Muscle layer of duodenum (tissue), 2 donors: ENCODE measurements at regions not wholly inside any gene's neighbourhood (a gene's known extent, or its start where the extent isn't known, plus 50 kb on each side); places are given as distances from the start of the nearest gene placed in this dataset.

Experiments
- H3K27ac ChIP-seq: one replicate; pipeline ENCODE4 v1.7.0; 2013; ENCODE audit warnings: mild to moderate bottlenecking, low read length
- H3K27me3 ChIP-seq: one replicate; pipeline ENCODE4 v1.7.0; 2013; ENCODE audit warnings: low read depth, mild to moderate bottlenecking, control low read depth, low read length
- H3K36me3 ChIP-seq, 2 donors: one replicate each; pipeline ENCODE4 v1.7.0; 2013; ENCODE audit warnings: low read length in 2 of 2, control low read depth in 1 of 2, mild to moderate bottlenecking in 1 of 2; ENCODE audit not compliant: insufficient read depth in 2 of 2, control insufficient read depth in 1 of 2
- H3K4me1 ChIP-seq, 2 donors: one replicate each; pipeline ENCODE4 v1.7.0; 2013; ENCODE audit warnings: low read length in 2 of 2, mild to moderate bottlenecking in 2 of 2, control low read depth in 1 of 2, moderate library complexity in 1 of 2; ENCODE audit not compliant: insufficient read depth in 2 of 2, control insufficient read depth in 1 of 2
- H3K4me3 ChIP-seq, 2 donors: one replicate each; pipeline ENCODE4 v1.7.0; 2013; ENCODE audit warnings: low read length in 2 of 2, low read depth in 1 of 2, mild to moderate bottlenecking in 1 of 2
- H3K9me3 ChIP-seq, 2 donors: one replicate each; pipeline ENCODE4 v1.7.0; 2013; ENCODE audit warnings: low read length in 2 of 2, control low read depth in 1 of 2, mild to moderate bottlenecking in 1 of 2; ENCODE audit not compliant: control insufficient read depth in 1 of 2
- donor health status: healthy.

DNA sequence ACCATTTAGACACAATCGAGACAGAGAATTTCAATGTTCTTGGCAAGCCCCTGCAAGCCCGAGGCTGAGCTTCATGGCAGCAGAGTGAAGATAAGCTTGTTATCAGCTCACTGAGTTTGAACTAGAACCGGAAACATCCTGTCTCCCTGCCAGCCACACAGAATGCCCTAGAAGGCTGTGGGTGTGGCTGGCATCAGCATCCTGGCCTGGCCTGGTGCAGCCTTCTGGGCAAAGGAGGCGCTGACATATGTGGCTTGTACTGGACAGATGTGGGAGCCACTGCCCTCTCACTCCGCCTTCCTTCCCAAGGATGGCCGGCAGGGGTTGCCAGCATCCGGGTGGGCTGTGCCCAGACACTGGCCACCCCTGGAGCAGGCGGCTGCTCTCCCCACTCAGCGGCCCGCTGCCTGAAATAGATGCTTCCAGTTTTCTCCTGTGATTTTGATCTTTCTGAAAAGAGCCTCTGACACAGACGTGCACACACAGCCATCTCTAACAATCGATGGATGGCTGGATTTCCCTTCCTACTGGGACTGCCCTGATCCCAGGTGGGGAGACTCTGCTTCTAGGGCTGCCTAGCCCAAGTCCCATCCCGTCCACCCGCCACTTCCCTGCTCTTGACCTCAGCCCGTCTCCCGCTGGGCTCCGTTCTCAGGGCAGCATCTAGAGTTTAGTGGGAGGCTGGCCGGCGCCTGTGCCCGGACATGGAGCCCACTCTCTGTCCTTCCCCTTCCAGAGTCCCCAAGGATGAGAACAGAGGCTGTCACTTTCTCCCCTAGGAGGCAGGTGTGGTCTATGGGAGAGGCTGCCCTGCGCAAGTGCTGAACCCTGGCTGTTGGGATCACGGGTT, 149.7 kb downstream of the CTTN start:
- Histone ChIP-seq H3K9me3 (no peaks in the 10 kb centered on the region), H3K27ac (no peak overlapping the region), H3K36me3 (no peaks in the 10 kb centered on the region), H3K4me3 (no peak overlapping the region), H3K4me1 (no peaks in the 10 kb centered on the region), H3K27me3 (no peaks in the 10 kb centered on the region)

DNA sequence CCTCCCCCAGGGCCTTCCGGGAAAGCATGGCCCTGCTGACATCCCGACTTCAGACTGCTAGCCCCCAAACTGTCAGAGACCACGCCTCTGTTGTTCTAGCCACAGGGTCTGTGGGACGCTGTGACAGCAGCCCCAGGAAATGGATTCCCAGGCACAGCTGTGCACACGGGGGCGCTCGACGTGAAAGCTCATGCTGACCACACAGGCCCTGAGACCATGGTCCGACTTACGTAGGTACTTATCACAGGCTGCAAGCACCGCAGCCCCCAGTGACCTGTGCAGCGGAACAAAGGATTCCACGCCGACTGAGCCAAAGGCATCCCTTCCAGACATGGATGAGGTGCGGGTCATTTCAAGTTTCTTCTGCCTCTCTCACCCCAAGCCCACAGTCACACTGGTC, 150.6 kb downstream of the CTTN start:
- Histone ChIP-seq H3K36me3 (no peaks in the 10 kb centered on the region), H3K4me1 (no peaks in the 10 kb centered on the region), H3K27ac (no peak overlapping the region), H3K27me3 (no peaks in the 10 kb centered on the region), H3K9me3 (no peaks in the 10 kb centered on the region), H3K4me3 (no peak overlapping the region)

DNA sequence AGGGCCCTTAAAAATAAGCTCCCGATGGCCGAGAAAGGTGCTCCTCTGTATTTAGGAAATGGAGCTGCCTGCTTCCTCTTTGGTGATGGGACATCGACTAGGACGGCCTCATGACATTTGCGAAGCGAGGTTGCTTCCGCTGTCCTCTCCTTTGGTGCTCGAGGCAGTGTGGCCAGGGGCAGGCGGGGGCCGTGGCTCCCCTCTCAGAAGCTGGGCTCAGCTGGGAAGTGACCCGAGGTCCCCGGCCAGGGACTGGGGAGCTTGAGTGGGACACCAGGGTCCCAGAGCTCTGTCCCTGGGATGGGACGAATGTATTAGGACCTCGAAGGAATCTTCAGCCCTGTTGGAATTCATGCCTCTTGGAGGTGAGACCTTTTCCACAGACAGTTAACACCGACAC, 151.1 kb downstream of the CTTN start:
- Histone ChIP-seq H3K4me1 (no peaks in the 10 kb centered on the region), H3K4me3 (no peak overlapping the region), H3K36me3 (no peaks in the 10 kb centered on the region), H3K9me3 (no peaks in the 10 kb centered on the region), H3K27ac (no peak overlapping the region), H3K27me3 (no peaks in the 10 kb centered on the region)

DNA sequence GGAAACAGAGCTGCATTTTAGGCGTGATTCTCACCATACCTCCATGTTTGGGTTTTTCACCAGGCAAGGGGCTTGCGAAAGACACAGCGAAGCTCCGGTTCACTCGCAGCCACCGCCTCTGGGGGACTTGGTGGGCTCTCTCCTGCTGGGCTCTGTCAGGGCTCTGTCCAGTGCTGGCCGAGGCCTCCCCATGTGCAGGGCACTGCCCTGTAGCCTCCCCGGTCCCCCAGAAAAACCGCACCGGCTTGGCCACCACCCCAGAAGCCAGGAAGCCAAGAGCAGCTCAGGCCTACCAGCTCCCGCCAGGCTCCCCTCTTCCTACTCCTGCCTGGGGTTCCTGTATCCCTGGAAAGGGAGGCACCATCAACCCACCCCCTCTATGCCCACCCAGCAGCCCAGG, 151.5 kb downstream of the CTTN start:
- H3K9me3 ChIP-seq: no peaks in the 10 kb centered on the region
- no peaks in the 10 kb centered on the region for H3K36me3 ChIP-seq
- no peaks in the 10 kb centered on the region for H3K4me1 ChIP-seq
- no peaks in the 10 kb centered on the region for H3K27me3 ChIP-seq
- no peak overlapping the region for H3K27ac ChIP-seq
- no peak overlapping the region for H3K4me3 ChIP-seq

DNA sequence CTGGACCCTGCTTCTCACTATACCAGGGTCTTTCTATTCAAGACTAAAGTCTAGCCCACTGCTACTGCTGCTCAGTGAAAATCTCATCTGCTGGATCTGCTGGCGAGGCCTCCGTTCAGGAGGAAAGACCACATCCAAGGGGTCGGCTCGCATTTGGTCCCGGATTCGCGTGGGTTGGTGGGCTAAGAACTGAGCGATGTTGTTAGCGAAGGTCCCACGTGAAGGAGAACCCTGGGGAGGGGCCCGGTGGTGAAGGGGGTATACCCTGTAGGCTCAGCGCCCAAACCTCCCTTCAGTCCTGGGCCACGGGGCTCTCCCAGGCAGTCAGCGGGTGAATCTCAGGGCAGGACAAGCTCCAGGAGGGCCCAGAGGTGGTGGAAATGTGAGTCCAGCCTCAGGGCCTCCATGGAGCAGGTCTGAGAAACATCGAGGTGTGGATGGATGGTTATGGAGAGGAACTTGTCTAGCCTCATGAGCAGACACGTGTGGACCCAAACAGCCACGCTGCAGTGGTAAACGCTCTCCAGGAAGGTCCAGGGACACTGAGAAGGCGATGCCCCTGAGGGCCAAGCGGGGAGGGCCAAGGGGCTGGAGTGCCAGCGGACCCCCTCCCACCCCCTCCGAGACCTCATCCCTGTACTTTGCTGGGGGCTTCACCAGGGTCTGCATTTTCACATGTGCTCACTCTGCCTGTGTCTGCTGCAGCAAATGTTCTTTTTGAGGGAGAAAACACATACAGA, 152.3 kb downstream of the CTTN start:
- H3K4me3 ChIP-seq: no peak overlapping the region
- H3K27me3 ChIP-seq: no peaks in the 10 kb centered on the region
- H3K36me3 ChIP-seq: no peaks in the 10 kb centered on the region
- H3K9me3 ChIP-seq: no peaks in the 10 kb centered on the region
- H3K4me1 ChIP-seq: no peaks in the 10 kb centered on the region
- no peak overlapping the region for H3K27ac ChIP-seq

DNA sequence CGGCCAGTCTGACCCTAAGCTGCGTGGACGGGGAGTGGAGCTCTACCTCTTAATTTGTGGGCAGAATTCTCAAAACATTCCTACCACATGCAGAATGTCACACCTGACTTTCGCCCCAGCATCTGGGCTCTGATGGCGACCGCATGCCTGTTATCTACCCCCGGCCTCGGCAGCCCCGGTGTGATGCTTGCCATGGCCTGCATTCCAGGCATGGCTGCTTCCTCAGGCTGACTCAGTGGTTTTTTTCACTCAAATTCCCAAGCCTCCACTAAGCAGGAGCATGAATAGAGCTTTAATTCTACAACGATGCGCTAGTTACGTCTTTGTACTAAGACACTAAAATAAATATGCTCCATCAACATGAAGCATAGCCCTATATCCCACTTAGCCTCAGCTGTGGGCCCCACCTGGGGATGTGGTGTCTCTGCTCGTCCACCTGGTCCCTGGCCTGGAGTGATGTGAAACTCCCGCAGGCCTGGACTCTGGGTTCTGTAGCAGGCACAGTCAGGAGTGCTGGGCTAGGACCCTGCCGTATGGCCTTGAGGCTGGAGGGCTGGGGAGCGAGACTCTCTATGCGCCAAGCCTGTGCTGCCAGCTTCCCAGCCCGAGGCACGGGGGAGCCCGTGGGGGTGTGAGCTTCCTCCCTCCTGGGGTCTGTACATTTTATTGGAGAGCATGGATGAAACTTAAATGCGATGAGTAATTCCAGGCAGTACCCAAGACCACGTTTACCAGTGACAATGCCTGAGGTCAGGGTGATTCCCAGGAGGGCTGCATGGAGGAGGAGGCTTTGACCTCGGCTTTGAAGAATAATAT, 153.2 kb downstream of the CTTN start:
- H3K4me1 ChIP-seq: no peaks in the 10 kb centered on the region
- H3K36me3 ChIP-seq: no peaks in the 10 kb centered on the region
- no peak overlapping the region for H3K4me3 ChIP-seq
- H3K9me3 ChIP-seq: no peaks in the 10 kb centered on the region
- H3K27me3 ChIP-seq: no peaks in the 10 kb centered on the region
- no peak overlapping the region for H3K27ac ChIP-seq

DNA sequence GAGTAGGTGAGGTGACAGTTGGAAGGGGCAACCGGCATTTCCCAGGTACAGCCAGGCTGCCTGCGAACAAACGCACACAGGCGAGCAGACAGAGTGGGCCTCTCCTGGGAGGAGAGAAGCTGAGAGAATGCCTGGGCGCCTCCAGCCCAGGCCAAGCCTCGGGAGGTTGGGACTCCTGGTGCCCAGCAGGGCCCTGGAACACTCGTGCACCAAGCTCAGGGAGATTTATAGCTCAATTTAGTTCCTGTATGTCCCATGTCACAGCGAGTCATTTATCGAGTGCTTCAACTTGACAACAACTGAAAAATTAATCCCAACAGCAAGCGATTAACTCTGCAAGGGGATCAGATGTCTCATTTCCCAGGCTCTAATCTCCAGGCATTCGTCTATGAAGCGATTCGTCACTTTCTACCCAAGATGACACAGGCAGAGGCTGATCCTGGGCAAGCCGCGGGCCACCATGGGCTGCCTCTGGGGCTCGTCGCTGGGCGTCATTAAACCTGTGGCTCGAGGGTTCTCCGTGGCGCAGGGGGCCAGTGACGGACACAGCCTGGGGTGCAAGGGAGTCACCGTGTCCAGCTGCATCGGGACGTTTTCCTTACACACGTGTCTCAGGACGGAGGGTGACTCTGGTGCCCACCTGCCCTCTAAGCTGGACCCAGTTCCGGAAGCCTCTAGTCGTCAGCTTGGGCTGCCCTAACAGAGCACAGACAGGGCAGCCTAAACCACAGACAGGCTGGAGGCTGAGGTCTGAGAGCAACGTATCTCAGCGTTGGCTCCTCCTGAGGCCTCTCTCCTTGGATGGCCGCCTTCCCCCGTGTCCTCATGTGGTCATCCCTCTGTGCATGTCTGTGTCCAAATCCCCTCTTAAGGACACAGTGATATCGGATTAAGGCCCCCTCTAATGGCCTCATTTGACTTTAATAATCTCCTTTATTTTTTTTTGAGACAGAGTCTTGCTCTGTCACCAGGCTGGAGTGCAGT, 154.1 kb downstream of the CTTN start:
- H3K9me3 ChIP-seq: no peaks in the 10 kb centered on the region
- H3K36me3 ChIP-seq: no peaks in the 10 kb centered on the region
- no peaks in the 10 kb centered on the region for H3K27me3 ChIP-seq
- H3K4me1 ChIP-seq: no peaks in the 10 kb centered on the region
- no peak overlapping the region for H3K4me3 ChIP-seq
- H3K27ac ChIP-seq: no peak overlapping the region

DNA sequence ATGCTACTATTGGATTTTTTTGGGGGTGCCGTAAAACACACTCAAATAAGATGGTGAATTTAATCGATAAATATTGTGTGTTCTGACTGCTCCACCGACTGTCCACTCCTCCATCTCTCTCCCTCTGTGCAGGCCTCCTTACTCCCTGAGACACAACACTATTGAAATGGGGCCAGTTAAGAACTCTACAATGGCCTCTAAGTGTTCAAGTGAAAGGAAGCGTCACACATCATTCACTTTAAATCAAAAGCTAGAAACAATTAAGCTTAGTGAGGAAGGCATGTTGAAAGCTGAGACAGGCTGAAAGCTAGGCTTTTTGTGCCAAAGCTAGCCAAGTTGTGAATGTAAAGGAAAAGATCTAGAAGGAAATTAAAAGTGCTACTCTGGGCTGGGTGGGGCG, 156.7 kb downstream of the CTTN start:
- Histone ChIP-seq H3K4me3 (no peak overlapping the region), H3K9me3 (no peaks in the 10 kb centered on the region), H3K27me3 (no peaks in the 10 kb centered on the region), H3K36me3 (no peaks in the 10 kb centered on the region), H3K27ac (no peak overlapping the region), H3K4me1 (no peaks in the 10 kb centered on the region)

DNA sequence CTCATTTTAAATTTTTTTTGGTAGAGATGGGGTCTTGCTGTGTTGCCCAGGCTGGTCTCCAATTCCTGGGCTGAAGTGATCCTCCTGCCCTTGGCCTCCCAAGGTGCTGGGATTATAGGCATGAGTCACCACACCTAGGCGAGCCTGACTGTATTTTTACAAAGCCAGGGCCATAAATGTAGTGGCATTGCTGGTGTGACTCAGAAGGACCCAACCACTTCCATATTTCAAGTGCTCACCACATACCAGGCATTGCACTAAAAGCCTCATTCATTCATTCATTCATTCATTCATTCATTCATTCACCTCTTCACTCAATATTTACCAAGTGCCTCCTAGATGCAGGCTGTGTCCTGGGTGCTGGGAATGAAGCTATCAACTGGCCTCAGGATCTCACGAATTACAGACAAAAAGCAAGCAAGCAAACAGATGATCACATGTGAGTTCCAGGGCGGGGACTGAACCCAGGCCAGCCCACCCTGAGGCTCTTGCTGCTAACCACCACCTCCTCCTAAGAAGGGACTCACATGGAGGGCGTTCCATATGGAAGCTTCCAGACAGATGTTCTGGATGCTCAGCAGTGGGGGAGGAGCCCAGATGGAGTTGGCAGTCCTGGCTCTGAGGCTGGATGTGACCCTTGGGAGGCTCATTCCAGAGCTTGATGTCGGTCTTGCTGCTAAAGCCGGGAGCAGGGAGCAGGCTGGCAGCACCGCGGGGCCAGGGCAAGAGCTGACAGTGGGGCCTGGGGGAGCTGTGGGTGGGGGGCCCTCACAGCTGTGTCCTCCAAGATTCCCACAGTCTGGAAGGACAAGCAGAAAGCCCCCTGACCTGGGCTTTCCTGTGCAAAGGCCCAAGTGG, 158.8 kb downstream of the CTTN start:
- Histone ChIP-seq H3K36me3 (no peaks in the 10 kb centered on the region), H3K9me3 (no peaks in the 10 kb centered on the region), H3K27me3 (no peaks in the 10 kb centered on the region), H3K27ac (no peak overlapping the region), H3K4me1 (no peaks in the 10 kb centered on the region), H3K4me3 (no peak overlapping the region)
